GM21619 (cell line): ENCODE measurements at regions not wholly inside any gene's neighbourhood (a gene's known extent, or its start where the extent isn't known, plus 50 kb on each side); places are given as distances from the start of the nearest gene placed in this dataset.

Experiments
- ATAC-seq: cut with Tn5 transposase; IDR thresholded peaks from one replicate; pipeline ENCODE4 v1.9.1; 2021; ENCODE audit not compliant: unreplicated experiment

GRCh38 chr21:38735626-38736206 is 70.0 kb upstream of the ETS2 start:
- ATAC-seq, result no peak

GRCh38 chr21:38740090-38740489 is 65.6 kb upstream of the ETS2 start:
- no peak for ATAC-seq

GRCh38 chr21:38741092-38741949 is 64.4 kb upstream of the ETS2 start:
- no peak for ATAC-seq

- ATAC-seq, result no peak
Observed at GRCh38 chr21:38741950-38742256, 63.8 kb upstream of the ETS2 start.

GRCh38 chr21:38742580-38743260 is 63.0 kb upstream of the ETS2 start:
- ATAC-seq, result no peak

- no peak for ATAC-seq
Observed at GRCh38 chr21:38743772-38744529, 61.8 kb upstream of the ETS2 start.

- ATAC-seq, result no peak
Observed at GRCh38 chr21:38744861-38745260, 60.9 kb upstream of the ETS2 start.

GRCh38 chr21:38747810-38748209 is 57.9 kb upstream of the ETS2 start:
- no peak for ATAC-seq

GRCh38 chr21:38751379-38752050 is 54.2 kb upstream of the ETS2 start:
- no peak for ATAC-seq

GRCh38 chr21:38752051-38752505 is 53.7 kb upstream of the ETS2 start:
- no peak for ATAC-seq

- ATAC-seq, result no peak
Observed at GRCh38 chr21:38753114-38753513, 52.6 kb upstream of the ETS2 start.

- no peak for ATAC-seq
Observed at GRCh38 chr21:38753557-38753971, 52.2 kb upstream of the ETS2 start.
